GM10266 (cell line): ENCODE measurements at regions not wholly inside any gene's neighbourhood (a gene's known extent, or its start where the extent isn't known, plus 50 kb on each side); places are given as distances from the start of the nearest gene placed in this dataset.

ENCODE experiments used
- DNase-seq: peaks from one replicate; pipeline ENCODE4 v3.0.0; 2012; ENCODE audit errors: extremely low spot score
- CTCF ChIP-seq: IDR thresholded peaks from 2 replicates; pipeline ENCODE4 v1.5.1; 2012; ENCODE audit warnings: mild to moderate bottlenecking, low read depth; ENCODE audit not compliant: control insufficient read depth, insufficient read depth; ENCODE audit errors: missing control alignments

- DNase-seq, result no peak
Observed at GRCh38 chr2:226581004-226581403, 218.6 kb downstream of the IRS1 start.

GRCh38 chr2:226580403-226580802 lies 219.2 kb downstream of the IRS1 start:
- no peak for TF ChIP-seq CTCF
- DNase-seq, result no peak

More at GRCh38 chr2:226581004-226581403, 218.6 kb downstream of the IRS1 start:
- TF ChIP-seq CTCF, result no peak

- no peak for DNase-seq
- no peak for TF ChIP-seq CTCF
Observed at GRCh38 chr2:226579519-226579918, 220.1 kb downstream of the IRS1 start.

- no peak for TF ChIP-seq CTCF
- no peak for DNase-seq
Observed at GRCh38 chr2:226578879-226579278, 220.7 kb downstream of the IRS1 start.

GRCh38 chr2:226578373-226578772 lies 221.2 kb downstream of the IRS1 start:
- no peak for DNase-seq
- no peak for TF ChIP-seq CTCF

GRCh38 chr2:226575928-226576327 lies 223.7 kb downstream of the IRS1 start:
- DNase-seq, result no peak

GRCh38 chr2:226573158-226573557 lies 226.5 kb downstream of the IRS1 start:
- TF ChIP-seq CTCF, result no peak
- DNase-seq, result no peak

More at GRCh38 chr2:226575928-226576327, 223.7 kb downstream of the IRS1 start:
- TF ChIP-seq CTCF, result no peak
